ENCODE measurements at regions not wholly inside any gene's neighbourhood (a gene's known extent, or its start where the extent isn't known, plus 50 kb on each side); places are given as distances from the start of the nearest gene placed in this dataset.

DNA sequence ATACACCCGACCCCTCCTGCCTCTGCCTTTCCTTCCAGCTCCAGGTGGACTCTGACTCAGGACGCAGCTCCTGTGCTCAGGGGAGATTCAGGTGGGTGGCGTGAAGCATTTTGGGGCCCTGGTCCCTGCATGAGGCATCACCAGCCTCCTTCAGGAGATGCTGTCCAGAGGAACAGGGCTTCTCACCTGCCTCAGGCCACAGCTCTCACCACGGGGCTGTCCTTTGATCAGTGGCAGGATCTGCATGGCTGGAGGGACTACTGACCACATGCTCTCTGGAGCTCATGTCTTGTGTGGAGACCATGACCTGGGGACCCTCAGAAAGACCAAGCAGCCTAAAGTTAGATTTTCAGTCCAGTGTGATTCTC, 58.8 kb downstream of the GGTLC2 start:
- intact Hi-C loops (cut with DNase I), result no loop called here
- no peak for TF ChIP-seq POLR2A (IDR thresholded peaks at IDR 0.05)
- no peak for TF ChIP-seq POLR2AphosphoS5 (IDR thresholded peaks at IDR 0.05; ENCODE audit: insufficient read depth in 1 of 2, low read depth in 1 of 2)
- TF ChIP-seq, protein P1, sequence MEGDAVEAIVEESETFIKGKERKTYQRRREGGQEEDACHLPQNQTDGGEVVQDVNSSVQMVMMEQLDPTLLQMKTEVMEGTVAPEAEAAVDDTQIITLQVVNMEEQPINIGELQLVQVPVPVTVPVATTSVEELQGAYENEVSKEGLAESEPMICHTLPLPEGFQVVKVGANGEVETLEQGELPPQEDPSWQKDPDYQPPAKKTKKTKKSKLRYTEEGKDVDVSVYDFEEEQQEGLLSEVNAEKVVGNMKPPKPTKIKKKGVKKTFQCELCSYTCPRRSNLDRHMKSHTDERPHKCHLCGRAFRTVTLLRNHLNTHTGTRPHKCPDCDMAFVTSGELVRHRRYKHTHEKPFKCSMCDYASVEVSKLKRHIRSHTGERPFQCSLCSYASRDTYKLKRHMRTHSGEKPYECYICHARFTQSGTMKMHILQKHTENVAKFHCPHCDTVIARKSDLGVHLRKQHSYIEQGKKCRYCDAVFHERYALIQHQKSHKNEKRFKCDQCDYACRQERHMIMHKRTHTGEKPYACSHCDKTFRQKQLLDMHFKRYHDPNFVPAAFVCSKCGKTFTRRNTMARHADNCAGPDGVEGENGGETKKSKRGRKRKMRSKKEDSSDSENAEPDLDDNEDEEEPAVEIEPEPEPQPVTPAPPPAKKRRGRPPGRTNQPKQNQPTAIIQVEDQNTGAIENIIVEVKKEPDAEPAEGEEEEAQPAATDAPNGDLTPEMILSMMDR (IDR thresholded peaks at IDR 0.05), result no peak
- H3K4me1 ChIP-seq, result no peaks in the 10 kb centered on the region
- H3K27ac ChIP-seq, result no peak overlapping the region
- no peaks in the 10 kb centered on the region for H3K9me3 ChIP-seq
- no peak overlapping the region for H3K4me3 ChIP-seq
- DNase-seq (ENCODE audit: extremely low spot score in 2 of 2), result peak; percentile 65 to 91
- no peaks in the 10 kb centered on the region for H3K36me3 ChIP-seq
- no peaks in the 10 kb centered on the region for H3K27me3 ChIP-seq

DNA sequence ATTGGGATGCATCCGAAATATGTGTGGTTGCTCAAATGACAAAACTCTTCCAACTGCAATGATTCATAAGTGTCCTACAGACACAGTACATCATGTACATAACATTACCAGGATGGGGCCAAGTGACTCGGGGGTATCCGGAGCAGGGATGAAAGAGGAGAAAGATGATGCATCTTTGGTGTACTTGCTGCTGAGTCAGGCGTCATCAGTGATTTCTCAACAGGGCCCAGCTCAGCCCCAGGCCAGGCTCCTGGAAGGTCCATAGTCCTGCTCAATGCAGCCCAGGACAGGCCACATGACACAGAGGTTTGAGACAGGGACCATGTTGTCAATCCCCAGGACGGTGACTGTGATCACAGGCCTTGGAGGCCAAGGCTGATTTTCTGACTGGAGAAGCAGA, 59.3 kb downstream of the GGTLC2 start:
- H3K4me3 ChIP-seq, result no peak overlapping the region
- DNase-seq (ENCODE audit: extremely low spot score in 2 of 2), result peak in 1 of 2 donors; percentile 34
- no peaks in the 10 kb centered on the region for H3K27me3 ChIP-seq
- H3K9me3 ChIP-seq, result no peaks in the 10 kb centered on the region
- H3K4me1 ChIP-seq, result no peaks in the 10 kb centered on the region
- intact Hi-C loops (cut with DNase I), result no loop called here
- TF ChIP-seq POLR2A (IDR thresholded peaks at IDR 0.05) (no peak), POLR2AphosphoS5 (IDR thresholded peaks at IDR 0.05; ENCODE audit: insufficient read depth in 1 of 2, low read depth in 1 of 2) (no peak)
- TF ChIP-seq, protein P1 (IDR thresholded peaks at IDR 0.05), result no peak
- no peaks in the 10 kb centered on the region for H3K36me3 ChIP-seq
- H3K27ac ChIP-seq, result no peak overlapping the region

DNA sequence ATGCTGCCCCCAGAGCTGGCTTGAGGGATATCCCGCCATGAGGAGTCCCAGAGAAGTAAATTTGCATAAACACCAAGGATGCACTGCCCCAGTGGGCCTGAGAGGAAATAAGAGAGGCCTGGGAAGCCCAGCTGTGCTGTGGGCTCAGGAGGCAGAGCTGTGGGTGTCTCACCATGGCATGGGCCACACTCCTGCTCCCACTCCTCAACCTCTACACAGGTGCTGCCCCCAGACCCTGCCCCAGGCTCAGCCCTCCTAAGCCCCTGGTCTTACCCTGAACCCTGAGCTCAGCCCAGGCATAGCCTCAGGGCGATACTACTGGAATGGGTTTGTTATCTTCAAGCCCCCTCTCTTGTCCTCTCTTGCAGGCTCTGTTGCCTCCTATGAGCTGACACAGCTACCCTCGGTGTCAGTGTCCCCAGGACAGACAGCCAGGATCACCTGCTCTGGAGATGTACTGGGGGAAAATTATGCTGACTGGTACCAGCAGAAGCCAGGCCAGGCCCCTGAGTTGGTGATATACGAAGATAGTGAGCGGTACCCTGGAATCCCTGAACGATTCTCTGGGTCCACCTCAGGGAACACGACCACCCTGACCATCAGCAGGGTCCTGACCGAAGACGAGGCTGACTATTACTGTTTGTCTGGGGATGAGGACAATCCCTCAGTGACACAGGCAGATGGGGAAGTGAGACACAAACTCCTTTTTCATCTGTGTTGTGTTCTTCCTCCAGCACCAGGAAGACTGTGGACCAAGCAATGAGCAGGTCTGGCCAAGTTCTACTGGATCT, 59.9 kb downstream of the GGTLC2 start:
- Histone ChIP-seq H3K36me3 (no peaks in the 10 kb centered on the region), H3K27me3 (no peaks in the 10 kb centered on the region), H3K9me3 (no peaks in the 10 kb centered on the region), H3K4me1 (no peaks in the 10 kb centered on the region), H3K27ac (no peak overlapping the region), H3K4me3 (no peak overlapping the region)
- TF ChIP-seq POLR2A (IDR thresholded peaks at IDR 0.05) (no peak), POLR2AphosphoS5 (IDR thresholded peaks at IDR 0.05; ENCODE audit: insufficient read depth in 1 of 2, low read depth in 1 of 2) (no peak)
- TF ChIP-seq, protein P1 (IDR thresholded peaks at IDR 0.05), result no peak
- intact Hi-C loops (cut with DNase I), result no loop called here
- peak; percentile 72 to 85 for DNase-seq (ENCODE audit: extremely low spot score in 2 of 2)

DNA sequence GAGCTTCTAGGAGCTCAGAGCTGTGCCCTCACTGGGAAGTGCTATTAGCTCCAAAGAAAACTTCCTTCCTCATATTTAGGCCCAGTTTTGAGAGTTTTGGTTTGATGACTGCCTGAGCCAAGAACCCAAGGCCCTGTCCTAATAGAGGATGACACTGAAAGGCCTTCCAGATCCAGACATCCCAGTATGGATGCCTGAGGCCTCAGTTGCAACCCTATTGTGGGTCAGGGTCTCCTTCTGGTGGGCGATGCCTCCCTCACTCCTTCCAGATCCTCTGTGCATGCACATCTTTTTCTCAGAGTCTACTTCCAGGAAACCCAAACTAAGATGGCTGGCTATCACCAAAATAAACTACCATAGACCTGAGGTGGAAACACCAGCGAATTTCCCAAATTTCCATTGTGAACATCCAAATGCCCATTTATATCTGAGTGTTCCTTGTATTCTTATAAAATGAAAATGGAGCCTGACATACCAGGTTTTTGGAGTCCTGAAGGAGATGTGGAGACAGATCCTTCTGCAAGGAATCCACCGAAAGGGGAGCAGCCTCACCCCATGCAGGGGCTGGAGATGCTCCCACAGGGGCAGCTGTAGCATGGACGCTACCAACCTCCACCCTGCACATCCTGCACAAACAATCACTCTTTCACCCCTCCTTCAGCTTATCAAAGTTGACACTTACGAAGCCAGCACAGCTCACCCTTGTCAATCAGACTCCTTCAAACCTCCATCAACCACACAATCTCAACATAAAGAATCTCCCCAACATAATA, 61.1 kb downstream of the GGTLC2 start:
- Histone ChIP-seq H3K27ac (no peak overlapping the region), H3K9me3 (no peaks in the 10 kb centered on the region), H3K4me1 (no peaks in the 10 kb centered on the region), H3K36me3 (no peaks in the 10 kb centered on the region), H3K4me3 (no peak overlapping the region), H3K27me3 (no peaks in the 10 kb centered on the region)
- intact Hi-C loops (cut with DNase I), result no loop called here
- DNase-seq (ENCODE audit: extremely low spot score in 2 of 2), result peak in 1 of 2 donors; percentile 28
- TF ChIP-seq, protein P1 (IDR thresholded peaks at IDR 0.05), result no peak
- TF ChIP-seq POLR2AphosphoS5 (IDR thresholded peaks at IDR 0.05; ENCODE audit: insufficient read depth in 1 of 2, low read depth in 1 of 2), result no peak
- no peak for TF ChIP-seq POLR2A (IDR thresholded peaks at IDR 0.05)
